ENCODE measurements at regions not wholly inside any gene's neighbourhood (a gene's known extent, or its start where the extent isn't known, plus 50 kb on each side); places are given as distances from the start of the nearest gene placed in this dataset.

GRCh38 chr9:90271707-90272106, 370.9 kb downstream of the DIRAS2 start:
- no peak overlapping the region for H3K4me3 ChIP-seq (ENCODE audit: low read depth, low read length)
- TF ChIP-seq CTCF (IDR thresholded peaks at IDR 0.05; ENCODE audit: control insufficient read depth, extremely low read depth, insufficient read depth): no peak
- no peak for DNase-seq (ENCODE audit: low read depth)

- no peak for TF ChIP-seq CTCF (IDR thresholded peaks at IDR 0.05; ENCODE audit: control insufficient read depth, extremely low read depth, insufficient read depth)
- no peak for DNase-seq (ENCODE audit: low read depth)
- no peak overlapping the region for H3K4me3 ChIP-seq (ENCODE audit: low read depth, low read length)
These were observed 367.9 kb downstream of the DIRAS2 start for GRCh38 chr9:90274725-90275124.

- no peak overlapping the region for H3K4me3 ChIP-seq (ENCODE audit: low read depth, low read length)
- TF ChIP-seq CTCF (IDR thresholded peaks at IDR 0.05; ENCODE audit: control insufficient read depth, extremely low read depth, insufficient read depth): no peak
- DNase-seq (ENCODE audit: low read depth): no peak
These were observed 356.7 kb downstream of the DIRAS2 start for GRCh38 chr9:90285946-90286345.

GRCh38 chr9:90287567-90288274, 354.9 kb downstream of the DIRAS2 start:
- DNase-seq (ENCODE audit: low read depth): no peak
- no peak for TF ChIP-seq CTCF (IDR thresholded peaks at IDR 0.05; ENCODE audit: control insufficient read depth, extremely low read depth, insufficient read depth)
- H3K4me3 ChIP-seq (ENCODE audit: low read depth, low read length): no peak overlapping the region

GRCh38 chr9:90288275-90288639, 354.4 kb downstream of the DIRAS2 start:
- TF ChIP-seq CTCF (IDR thresholded peaks at IDR 0.05; ENCODE audit: control insufficient read depth, extremely low read depth, insufficient read depth): no peak
- DNase-seq (ENCODE audit: low read depth): no peak
- no peak overlapping the region for H3K4me3 ChIP-seq (ENCODE audit: low read depth, low read length)

- no peak overlapping the region for H3K4me3 ChIP-seq (ENCODE audit: low read depth, low read length)
- DNase-seq (ENCODE audit: low read depth): no peak
- no peak for TF ChIP-seq CTCF (IDR thresholded peaks at IDR 0.05; ENCODE audit: control insufficient read depth, extremely low read depth, insufficient read depth)
These were observed 351.7 kb downstream of the DIRAS2 start for GRCh38 chr9:90290716-90291485.
